BLaER1 treated with 17β-estradiol and CSF1 and Interleukin-3, amounts not matched to agents 10 nM and 100 nM (cell line): ENCODE measurements at regions not wholly inside any gene's neighbourhood (a gene's known extent, or its start where the extent isn't known, plus 50 kb on each side); places are given as distances from the start of the nearest gene placed in this dataset.
A peak's percentile ranks its signal among the peaks of the same experiment; 100 is the strongest.

Experiments
- H3K27ac ChIP-seq, 11 experiments: shearing (Covaris generic); formaldehyde crosslinking; 2 replicates each; pipeline ENCODE4 v1.8.1; 2022
- H3K27me3 ChIP-seq, 11 experiments: shearing (Covaris generic); formaldehyde crosslinking; 2 replicates each; pipeline ENCODE4 v1.8.1; 2022
- H3K36me3 ChIP-seq, 11 experiments: shearing (Covaris generic); formaldehyde crosslinking; 2 replicates each; pipeline ENCODE4 v1.8.1; 2022
- H3K4me1 ChIP-seq, 10 experiments: shearing (Covaris generic); formaldehyde crosslinking; 2 replicates each; pipeline ENCODE4 v1.8.1; 2022
- H3K4me2 ChIP-seq, 11 experiments: shearing (Covaris generic); formaldehyde crosslinking; 2 replicates each; pipeline ENCODE4 v1.8.1; 2022
- H3K4me3 ChIP-seq, 10 experiments: shearing (Covaris generic); formaldehyde crosslinking; 2 replicates each; pipeline ENCODE4 v1.8.1; 2022
- H3K9ac ChIP-seq, 11 experiments: shearing (Covaris generic); formaldehyde crosslinking; 2 replicates each; pipeline ENCODE4 v1.8.1; 2022
- H3K9me3 ChIP-seq, 11 experiments: shearing (Covaris generic); formaldehyde crosslinking; replicated peaks in 1 of 11; 2 replicates each; pipeline ENCODE4 v1.8.1; 2022
- H4K20me1 ChIP-seq, 11 experiments: shearing (Covaris generic); formaldehyde crosslinking; 2 replicates each; pipeline ENCODE4 v1.8.1; 2022
- Cebpa-rat ChIP-seq, 11 experiments: shearing (Covaris generic); IDR thresholded peaks; 2 replicates each; pipeline ENCODE4 v1.8.1; 2022

GRCh38 chr3:124628863-124629262, 101.4 kb upstream of the UMPS start:
- Histone ChIP-seq H3K4me1 (peaks cover 0 to 8% (median 3%) of the 10 kb centered on the region in 10 experiments; a peak in 6 of 20 replicates), H3K4me3 (no peak overlapping the region)
- no peak for TF ChIP-seq Cebpa-rat (IDR thresholded peaks at IDR 0.05)

GRCh38 chr3:124629497-124629896, 100.8 kb upstream of the UMPS start:
- no peak overlapping the region for H3K4me3 ChIP-seq
- peaks cover 0 to 1% (median 0%) of the 10 kb centered on the region in 11 experiments; a peak in 2 of 22 replicates for H3K27me3 ChIP-seq
- H4K20me1 ChIP-seq, result no peaks in the 10 kb centered on the region
- no peaks in the 10 kb centered on the region; a peak in 2 of 22 replicates for H3K36me3 ChIP-seq
- H3K4me2 ChIP-seq, result no peak overlapping the region
- H3K9ac ChIP-seq, result no peak overlapping the region
- no peaks in the 10 kb centered on the region for H3K9me3 ChIP-seq
- H3K27ac ChIP-seq, result no peak overlapping the region
- TF ChIP-seq Cebpa-rat (IDR thresholded peaks at IDR 0.05), result no peak
- peaks cover 0 to 9% (median 4%) of the 10 kb centered on the region in 10 experiments; a peak in 6 of 20 replicates for H3K4me1 ChIP-seq

More at GRCh38 chr3:124628863-124629262, 101.4 kb upstream of the UMPS start:
- H3K27me3 ChIP-seq, result no peaks in the 10 kb centered on the region
- no peaks in the 10 kb centered on the region for H4K20me1 ChIP-seq
- H3K9ac ChIP-seq, result no peak overlapping the region
- no peaks in the 10 kb centered on the region for H3K9me3 ChIP-seq
- no peak overlapping the region for H3K27ac ChIP-seq
- H3K36me3 ChIP-seq, result no peaks in the 10 kb centered on the region; a peak in 1 of 22 replicates
- H3K4me2 ChIP-seq, result no peak overlapping the region

- Histone ChIP-seq H3K4me2 (no peak overlapping the region), H3K36me3 (peaks cover 0 to 5% (median 0%) of the 10 kb centered on the region in 11 experiments; a peak in 2 of 22 replicates)
- TF ChIP-seq Cebpa-rat (IDR thresholded peaks at IDR 0.05), result no peak
These were observed 99.3 kb upstream of the UMPS start for GRCh38 chr3:124630960-124631359.

GRCh38 chr3:124631727-124632126, 98.5 kb upstream of the UMPS start:
- peaks cover 0 to 19% (median 0%) of the 10 kb centered on the region in 11 experiments; a peak in 3 of 22 replicates for H3K27me3 ChIP-seq
- H3K9ac ChIP-seq, result no peak overlapping the region
- H3K9me3 ChIP-seq, result no peaks in the 10 kb centered on the region
- H3K4me3 ChIP-seq, result no peak overlapping the region
- peaks cover 0 to 5% (median 0%) of the 10 kb centered on the region in 11 experiments; a peak in 2 of 22 replicates for H3K36me3 ChIP-seq
- H3K27ac ChIP-seq, result no peak overlapping the region
- H3K4me2 ChIP-seq, result no peak overlapping the region
- TF ChIP-seq Cebpa-rat (IDR thresholded peaks at IDR 0.05), result no peak
- no peaks in the 10 kb centered on the region for H4K20me1 ChIP-seq
- peaks cover 0 to 15% (median 7%) of the 10 kb centered on the region in 10 experiments; a peak in 7 of 20 replicates for H3K4me1 ChIP-seq

More at GRCh38 chr3:124630960-124631359, 99.3 kb upstream of the UMPS start:
- no peaks in the 10 kb centered on the region for H4K20me1 ChIP-seq
- peaks cover 0 to 9% (median 5%) of the 10 kb centered on the region in 10 experiments; a peak in 6 of 20 replicates for H3K4me1 ChIP-seq
- H3K9me3 ChIP-seq, result no peaks in the 10 kb centered on the region
- H3K27ac ChIP-seq, result no peak overlapping the region
- no peak overlapping the region for H3K9ac ChIP-seq
- peaks cover 0 to 12% (median 0%) of the 10 kb centered on the region in 11 experiments; a peak in 3 of 22 replicates for H3K27me3 ChIP-seq
- H3K4me3 ChIP-seq, result no peak overlapping the region

GRCh38 chr3:124632566-124633140, 97.6 kb upstream of the UMPS start:
- Histone ChIP-seq H3K4me3 (no peak overlapping the region), H3K27me3 (peaks cover 0 to 29% (median 0%) of the 10 kb centered on the region in 11 experiments; a peak in 3 of 22 replicates), H4K20me1 (no peaks in the 10 kb centered on the region), H3K36me3 (peaks cover 0 to 5% (median 0%) of the 10 kb centered on the region in 11 experiments; a peak in 2 of 22 replicates), H3K4me1 (peaks cover 0 to 15% (median 7%) of the 10 kb centered on the region in 10 experiments; a peak in 7 of 20 replicates), H3K27ac (no peak overlapping the region), H3K9ac (no peak overlapping the region), H3K4me2 (no peak overlapping the region), H3K9me3 (no peaks in the 10 kb centered on the region)
- TF ChIP-seq Cebpa-rat (IDR thresholded peaks at IDR 0.05), result no peak

GRCh38 chr3:124633524-124633923, 96.7 kb upstream of the UMPS start:
- no peak overlapping the region for H3K9ac ChIP-seq
- peaks cover 0 to 5% (median 0%) of the 10 kb centered on the region in 11 experiments; a peak in 2 of 22 replicates for H3K36me3 ChIP-seq
- TF ChIP-seq Cebpa-rat (IDR thresholded peaks at IDR 0.05), result no peak
- no peak overlapping the region for H3K4me3 ChIP-seq
- peaks cover 0 to 37% (median 0%) of the 10 kb centered on the region in 11 experiments; a peak in 3 of 22 replicates for H3K27me3 ChIP-seq
- peak overlapping the region in 2 of 11 experiments; percentile 3 to 10; a peak in 4 of 22 replicates for H3K4me2 ChIP-seq
- no peak overlapping the region for H3K27ac ChIP-seq
- no peaks in the 10 kb centered on the region for H4K20me1 ChIP-seq
- H3K9me3 ChIP-seq, result no peaks in the 10 kb centered on the region
- peaks cover 0 to 15% (median 7%) of the 10 kb centered on the region in 10 experiments; a peak in 7 of 20 replicates for H3K4me1 ChIP-seq

- no peak overlapping the region for H3K4me3 ChIP-seq
- H3K4me1 ChIP-seq, result peaks cover 5 to 21% (median 13%) of the 10 kb centered on the region in 10 experiments
- no peak overlapping the region for H3K27ac ChIP-seq
- H4K20me1 ChIP-seq, result no peaks in the 10 kb centered on the region
- peaks cover 0 to 5% (median 0%) of the 10 kb centered on the region in 11 experiments; a peak in 2 of 22 replicates for H3K36me3 ChIP-seq
- TF ChIP-seq Cebpa-rat (IDR thresholded peaks at IDR 0.05), result no peak
- H3K9me3 ChIP-seq, result no peaks in the 10 kb centered on the region
- no peak overlapping the region; a peak in 1 of 22 replicates for H3K4me2 ChIP-seq
- H3K9ac ChIP-seq, result no peak overlapping the region
- H3K27me3 ChIP-seq, result peaks cover 0 to 38% (median 0%) of the 10 kb centered on the region in 11 experiments; a peak in 3 of 22 replicates
These were observed 95.8 kb upstream of the UMPS start for GRCh38 chr3:124634210-124635168.

DNA sequence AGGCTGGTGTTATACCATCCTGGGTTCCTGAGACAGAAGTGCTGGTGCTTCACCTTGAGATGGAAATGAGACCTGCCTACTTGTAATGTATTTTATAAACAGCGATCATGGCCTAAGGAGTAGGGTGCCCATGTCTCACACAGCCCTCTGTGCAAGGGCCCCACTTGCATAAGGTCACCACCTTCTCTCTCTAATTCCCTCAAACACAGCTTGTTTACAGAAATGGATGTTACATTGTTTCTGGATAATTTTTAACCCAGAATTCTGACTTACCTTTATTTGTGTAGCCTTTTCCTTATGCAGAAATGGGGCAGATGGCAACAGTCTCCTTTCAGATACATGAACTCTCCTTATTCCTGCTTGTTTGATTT, 95.1 kb upstream of the UMPS start:
- no peak overlapping the region for H3K9ac ChIP-seq
- peaks cover 0 to 38% (median 0%) of the 10 kb centered on the region in 11 experiments; a peak in 3 of 22 replicates for H3K27me3 ChIP-seq
- no peaks in the 10 kb centered on the region for H3K9me3 ChIP-seq
- H3K4me1 ChIP-seq, result peaks cover 11 to 28% (median 20%) of the 10 kb centered on the region in 10 experiments
- H3K27ac ChIP-seq, result no peak overlapping the region
- TF ChIP-seq Cebpa-rat (IDR thresholded peaks at IDR 0.05), result no peak
- no peaks in the 10 kb centered on the region for H4K20me1 ChIP-seq
- no peak overlapping the region for H3K4me3 ChIP-seq
- no peak overlapping the region for H3K4me2 ChIP-seq
- peaks cover 0 to 5% (median 0%) of the 10 kb centered on the region in 11 experiments; a peak in 2 of 22 replicates for H3K36me3 ChIP-seq
